ENCODE measurements at regions not wholly inside any gene's neighbourhood (a gene's known extent, or its start where the extent isn't known, plus 50 kb on each side); places are given as distances from the start of the nearest gene placed in this dataset.

DNA sequence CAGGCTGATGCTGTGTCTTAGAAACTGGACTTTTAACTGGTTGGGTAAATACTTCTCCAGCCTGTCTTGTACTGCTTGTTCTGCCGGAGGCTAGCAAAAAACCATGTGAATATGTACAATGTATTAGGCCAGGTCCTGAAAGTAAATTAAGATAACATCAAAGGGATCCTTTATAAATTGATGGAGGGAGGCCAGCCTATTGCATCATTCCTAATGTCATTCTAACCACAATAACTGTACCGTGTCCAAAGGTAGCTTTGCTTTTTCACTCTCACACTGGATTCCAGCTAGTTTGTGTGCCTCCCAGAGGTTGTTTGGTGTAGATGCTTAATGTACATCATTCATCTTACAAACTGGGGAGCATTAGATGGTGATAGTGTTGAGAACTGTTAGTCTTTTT lies 91.2 kb upstream of the SEM1 start (continued):
- TF ChIP-seq, protein P1, sequence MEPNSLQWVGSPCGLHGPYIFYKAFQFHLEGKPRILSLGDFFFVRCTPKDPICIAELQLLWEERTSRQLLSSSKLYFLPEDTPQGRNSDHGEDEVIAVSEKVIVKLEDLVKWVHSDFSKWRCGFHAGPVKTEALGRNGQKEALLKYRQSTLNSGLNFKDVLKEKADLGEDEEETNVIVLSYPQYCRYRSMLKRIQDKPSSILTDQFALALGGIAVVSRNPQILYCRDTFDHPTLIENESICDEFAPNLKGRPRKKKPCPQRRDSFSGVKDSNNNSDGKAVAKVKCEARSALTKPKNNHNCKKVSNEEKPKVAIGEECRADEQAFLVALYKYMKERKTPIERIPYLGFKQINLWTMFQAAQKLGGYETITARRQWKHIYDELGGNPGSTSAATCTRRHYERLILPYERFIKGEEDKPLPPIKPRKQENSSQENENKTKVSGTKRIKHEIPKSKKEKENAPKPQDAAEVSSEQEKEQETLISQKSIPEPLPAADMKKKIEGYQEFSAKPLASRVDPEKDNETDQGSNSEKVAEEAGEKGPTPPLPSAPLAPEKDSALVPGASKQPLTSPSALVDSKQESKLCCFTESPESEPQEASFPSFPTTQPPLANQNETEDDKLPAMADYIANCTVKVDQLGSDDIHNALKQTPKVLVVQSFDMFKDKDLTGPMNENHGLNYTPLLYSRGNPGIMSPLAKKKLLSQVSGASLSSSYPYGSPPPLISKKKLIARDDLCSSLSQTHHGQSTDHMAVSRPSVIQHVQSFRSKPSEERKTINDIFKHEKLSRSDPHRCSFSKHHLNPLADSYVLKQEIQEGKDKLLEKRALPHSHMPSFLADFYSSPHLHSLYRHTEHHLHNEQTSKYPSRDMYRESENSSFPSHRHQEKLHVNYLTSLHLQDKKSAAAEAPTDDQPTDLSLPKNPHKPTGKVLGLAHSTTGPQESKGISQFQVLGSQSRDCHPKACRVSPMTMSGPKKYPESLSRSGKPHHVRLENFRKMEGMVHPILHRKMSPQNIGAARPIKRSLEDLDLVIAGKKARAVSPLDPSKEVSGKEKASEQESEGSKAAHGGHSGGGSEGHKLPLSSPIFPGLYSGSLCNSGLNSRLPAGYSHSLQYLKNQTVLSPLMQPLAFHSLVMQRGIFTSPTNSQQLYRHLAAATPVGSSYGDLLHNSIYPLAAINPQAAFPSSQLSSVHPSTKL (CRISPR knock-in tag; IDR thresholded peaks at IDR 0.05), result peak; percentile 70
- TF ChIP-seq HIVEP1 (CRISPR knock-in tag; IDR thresholded peaks at IDR 0.05) (no peak), NCOA2 (CRISPR knock-in tag; IDR thresholded peaks at IDR 0.05) (peak; percentile 71), HMGA1 (CRISPR knock-in tag; conservative IDR thresholded peaks at IDR 0.05) (no peak), GFI1 (CRISPR knock-in tag; IDR thresholded peaks at IDR 0.05; ENCODE audit: borderline replicate concordance) (no peak), TCF7L2 (IDR thresholded peaks at IDR 0.05; ENCODE audit: low read depth, low read length) (peak; percentile 74), HNF4A (CRISPR knock-in tag; IDR thresholded peaks at IDR 0.05) (peak; percentile 76), SMAD3 (CRISPR knock-in tag; IDR thresholded peaks at IDR 0.05) (0 out of 2 replicates have a peak, but pooled peaks have one; percentile 30), TEAD3 (CRISPR knock-in tag; optimal IDR thresholded peaks at IDR 0.05; ENCODE audit: borderline replicate concordance) (no peak), ZNF713 (CRISPR knock-in tag; IDR thresholded peaks at IDR 0.05) (no peak), ZNF367 (CRISPR knock-in tag; IDR thresholded peaks at IDR 0.05; ENCODE audit: borderline replicate concordance) (no peak), TARDBP (CRISPR knock-in tag; IDR thresholded peaks at IDR 0.05) (0 out of 2 replicates have a peak, but pooled peaks have one; percentile 32), GATAD2A (CRISPR knock-in tag; IDR thresholded peaks at IDR 0.05) (peak; percentile 52; the same call in 1 of the 2 replicates), MEF2D (CRISPR knock-in tag; IDR thresholded peaks at IDR 0.05) (no peak), ZNF883 (CRISPR knock-in tag; IDR thresholded peaks at IDR 0.05; ENCODE audit: not compliant biosample characterization) (no peak), CHD4 (IDR thresholded peaks at IDR 0.05; ENCODE audit: borderline replicate concordance, low read length) (no peak), ZNF354B (CRISPR knock-in tag; IDR thresholded peaks at IDR 0.05) (no peak), SMC3 (IDR thresholded peaks at IDR 0.05; ENCODE audit: low read length) (peak; percentile 53), KLF15 (CRISPR knock-in tag; IDR thresholded peaks at IDR 0.05; ENCODE audit: borderline replicate concordance) (no peak), CREB1 (IDR thresholded peaks at IDR 0.05) (no peak), CREB1 (CRISPR knock-in tag; IDR thresholded peaks at IDR 0.05) (no peak), FOXK2 (IDR thresholded peaks at IDR 0.05) (no peak), SOX6 (IDR thresholded peaks at IDR 0.05) (no peak), SOX6 (CRISPR knock-in tag; IDR thresholded peaks at IDR 0.05) (peak; percentile 71), ZNF879 (CRISPR knock-in tag; IDR thresholded peaks at IDR 0.05) (no peak), MLLT10 (CRISPR knock-in tag; IDR thresholded peaks at IDR 0.05) (no peak), ONECUT2 (CRISPR knock-in tag; IDR thresholded peaks at IDR 0.05) (no peak)
- TF ChIP-seq, protein P2, sequence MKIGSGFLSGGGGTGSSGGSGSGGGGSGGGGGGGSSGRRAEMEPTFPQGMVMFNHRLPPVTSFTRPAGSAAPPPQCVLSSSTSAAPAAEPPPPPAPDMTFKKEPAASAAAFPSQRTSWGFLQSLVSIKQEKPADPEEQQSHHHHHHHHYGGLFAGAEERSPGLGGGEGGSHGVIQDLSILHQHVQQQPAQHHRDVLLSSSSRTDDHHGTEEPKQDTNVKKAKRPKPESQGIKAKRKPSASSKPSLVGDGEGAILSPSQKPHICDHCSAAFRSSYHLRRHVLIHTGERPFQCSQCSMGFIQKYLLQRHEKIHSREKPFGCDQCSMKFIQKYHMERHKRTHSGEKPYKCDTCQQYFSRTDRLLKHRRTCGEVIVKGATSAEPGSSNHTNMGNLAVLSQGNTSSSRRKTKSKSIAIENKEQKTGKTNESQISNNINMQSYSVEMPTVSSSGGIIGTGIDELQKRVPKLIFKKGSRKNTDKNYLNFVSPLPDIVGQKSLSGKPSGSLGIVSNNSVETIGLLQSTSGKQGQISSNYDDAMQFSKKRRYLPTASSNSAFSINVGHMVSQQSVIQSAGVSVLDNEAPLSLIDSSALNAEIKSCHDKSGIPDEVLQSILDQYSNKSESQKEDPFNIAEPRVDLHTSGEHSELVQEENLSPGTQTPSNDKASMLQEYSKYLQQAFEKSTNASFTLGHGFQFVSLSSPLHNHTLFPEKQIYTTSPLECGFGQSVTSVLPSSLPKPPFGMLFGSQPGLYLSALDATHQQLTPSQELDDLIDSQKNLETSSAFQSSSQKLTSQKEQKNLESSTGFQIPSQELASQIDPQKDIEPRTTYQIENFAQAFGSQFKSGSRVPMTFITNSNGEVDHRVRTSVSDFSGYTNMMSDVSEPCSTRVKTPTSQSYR (CRISPR knock-in tag; IDR thresholded peaks at IDR 0.05; ENCODE audit: borderline replicate concordance), result no peak
- TF ChIP-seq, protein P3, sequence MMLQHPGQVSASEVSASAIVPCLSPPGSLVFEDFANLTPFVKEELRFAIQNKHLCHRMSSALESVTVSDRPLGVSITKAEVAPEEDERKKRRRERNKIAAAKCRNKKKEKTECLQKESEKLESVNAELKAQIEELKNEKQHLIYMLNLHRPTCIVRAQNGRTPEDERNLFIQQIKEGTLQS (CRISPR knock-in tag; IDR thresholded peaks at IDR 0.05), result peak; percentile 67; the same call in 1 of the 2 replicates
